GM21529 (cell line): ENCODE measurements at regions not wholly inside any gene's neighbourhood (a gene's known extent, or its start where the extent isn't known, plus 50 kb on each side); places are given as distances from the start of the nearest gene placed in this dataset.
"Not testable (repeated sequence)": the region's sequence is repeated elsewhere in the genome, so short reads cannot be mapped to it uniquely, and the experiment has no call there.

Experiments
- ATAC-seq: cut with Tn5 transposase; IDR thresholded peaks from one replicate; pipeline ENCODE4 v1.9.1; 2021; ENCODE audit not compliant: unreplicated experiment

DNA sequence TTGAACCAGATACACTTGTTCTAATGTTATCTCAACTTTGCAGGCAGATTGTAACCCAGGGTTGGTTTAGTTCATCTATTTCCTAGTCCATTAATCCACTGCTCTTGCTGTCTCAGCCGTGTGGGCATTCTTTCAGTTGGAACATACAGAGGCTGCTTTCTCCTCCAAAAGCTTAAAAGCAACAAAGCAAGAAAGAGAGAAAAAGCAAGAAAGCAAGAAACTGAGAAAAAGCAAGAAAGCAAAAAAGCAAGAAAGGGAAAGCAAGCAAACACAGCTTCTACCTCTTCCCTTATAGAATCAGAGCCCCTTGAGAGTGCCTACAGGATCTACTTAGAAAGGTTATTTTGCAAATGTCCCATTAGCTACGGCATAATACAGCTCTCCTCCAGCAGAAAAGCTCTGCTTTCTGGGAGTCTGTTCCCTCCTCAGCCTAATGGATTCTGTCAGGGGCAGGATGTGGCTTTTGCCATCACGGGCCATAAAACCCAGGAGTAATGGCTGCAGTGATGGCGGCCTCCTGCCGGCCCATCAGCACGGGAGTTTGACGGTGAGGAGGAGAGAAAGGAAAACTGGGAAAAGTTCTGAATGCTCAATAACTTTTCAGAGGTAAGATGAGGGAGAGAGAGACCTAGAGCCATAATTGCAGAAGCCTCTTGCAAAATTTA is 156.8 kb upstream of the JARID2 start:
- ATAC-seq: no peak

DNA sequence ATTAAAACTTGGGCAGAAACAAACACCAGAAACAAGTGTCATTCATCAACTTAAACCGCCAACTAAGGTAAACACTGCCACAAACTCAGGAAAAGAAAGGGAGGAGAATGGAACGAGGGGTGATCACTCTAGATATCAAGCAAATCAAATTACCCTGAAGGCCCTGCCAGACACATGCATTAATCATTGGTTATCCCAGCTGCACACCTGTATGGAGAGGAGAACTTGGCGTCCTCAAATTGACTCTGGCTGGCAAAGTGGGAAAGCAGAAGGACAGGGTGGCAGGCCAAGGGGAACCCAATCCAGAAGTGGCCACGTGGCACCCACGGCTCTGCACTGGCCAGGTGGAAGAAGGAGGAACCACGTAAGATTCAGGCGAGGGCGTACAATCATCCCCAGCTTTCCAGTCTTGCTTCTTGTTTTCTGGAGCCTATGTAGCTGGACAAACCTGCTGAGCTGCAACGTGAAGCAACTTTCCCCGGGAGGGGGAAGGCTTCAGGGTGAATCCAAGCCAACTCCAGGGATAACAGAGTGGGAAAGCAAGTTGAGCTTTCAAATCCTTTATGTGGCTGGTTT is 156.2 kb upstream of the JARID2 start:
- ATAC-seq: no peak

DNA sequence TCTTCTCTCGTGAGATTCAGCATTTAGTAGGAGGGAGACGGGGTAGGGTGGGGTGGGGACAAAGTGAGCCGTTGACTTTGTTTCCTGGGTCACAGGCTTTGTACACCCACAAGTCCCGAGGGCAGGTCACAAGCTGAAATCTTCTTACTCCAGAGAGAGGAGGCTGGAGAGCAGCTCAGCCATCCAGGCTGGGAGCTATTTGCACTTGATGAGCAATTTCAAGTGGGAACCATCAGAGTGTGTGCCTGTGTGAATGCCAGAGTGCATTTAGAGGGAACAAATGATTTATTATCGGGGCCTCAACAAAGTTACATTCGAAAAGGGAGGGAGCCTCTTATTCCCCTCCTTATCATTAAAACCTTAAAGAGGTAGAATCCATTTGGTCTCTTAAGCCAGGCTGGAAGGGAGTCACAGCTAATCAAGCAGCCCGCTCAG is 155.7 kb upstream of the JARID2 start:
- no peak for ATAC-seq

GRCh38 chr6:15090745-15091384 is 155.0 kb upstream of the JARID2 start:
- no peak for ATAC-seq

GRCh38 chr6:15096894-15097837 is 148.7 kb upstream of the JARID2 start:
- no peak for ATAC-seq

DNA sequence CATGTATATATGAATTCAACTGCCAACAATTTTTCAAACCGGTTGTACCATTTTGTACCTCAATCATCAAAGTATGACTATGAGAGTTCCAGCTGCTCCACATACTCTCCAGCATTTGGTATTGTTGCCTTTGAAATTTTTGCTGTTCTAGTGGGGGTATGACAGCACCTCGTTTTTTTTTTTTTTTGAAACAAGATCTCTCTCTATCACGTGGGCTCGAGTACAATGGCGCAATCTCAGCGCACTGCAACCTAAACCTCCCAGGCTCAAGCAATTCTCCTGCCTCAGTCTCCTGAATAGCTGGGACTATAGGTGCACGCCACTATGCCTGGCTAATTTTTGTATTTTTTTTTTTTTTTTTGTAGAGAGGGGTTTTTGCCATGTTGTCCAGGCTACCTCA is 144.7 kb upstream of the JARID2 start:
- ATAC-seq: no peak

- no peak for ATAC-seq
Observed at GRCh38 chr6:15102241-15102640, 143.6 kb upstream of the JARID2 start.

DNA sequence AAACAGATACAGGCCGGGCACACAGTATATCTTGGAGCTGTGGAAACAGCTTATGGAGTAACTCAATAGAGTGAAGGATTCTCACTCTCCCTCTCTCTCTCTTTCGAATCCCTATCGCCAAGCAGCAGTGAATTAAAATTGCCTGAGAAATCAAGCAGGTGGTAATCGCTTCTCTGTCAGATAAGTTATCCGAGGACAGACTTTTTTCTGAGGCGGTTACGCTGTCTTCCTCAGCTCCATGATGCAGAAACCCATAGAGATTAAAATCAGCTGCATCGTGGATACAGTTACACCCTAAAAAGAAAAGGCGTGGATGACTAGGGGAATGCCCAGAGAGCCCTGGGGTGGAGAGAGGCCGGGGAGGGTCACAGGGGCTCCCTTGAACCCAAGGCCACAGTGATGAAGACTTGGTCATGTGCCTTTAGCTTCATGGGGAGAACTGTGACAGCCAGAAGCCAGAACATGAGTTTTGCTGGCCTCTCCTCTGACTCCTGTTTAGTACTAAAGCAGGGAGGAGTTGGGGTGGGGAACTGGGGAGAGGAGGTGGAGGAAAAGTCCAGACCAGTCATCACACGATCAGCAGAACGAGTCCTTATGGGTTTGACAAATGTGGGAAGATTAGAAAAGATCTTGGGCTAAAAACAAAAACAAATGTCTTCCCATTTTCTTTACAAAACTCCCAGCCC is 138.8 kb upstream of the JARID2 start:
- no peak for ATAC-seq

GRCh38 chr6:15107644-15108382 is 138.1 kb upstream of the JARID2 start:
- ATAC-seq: no peak

DNA sequence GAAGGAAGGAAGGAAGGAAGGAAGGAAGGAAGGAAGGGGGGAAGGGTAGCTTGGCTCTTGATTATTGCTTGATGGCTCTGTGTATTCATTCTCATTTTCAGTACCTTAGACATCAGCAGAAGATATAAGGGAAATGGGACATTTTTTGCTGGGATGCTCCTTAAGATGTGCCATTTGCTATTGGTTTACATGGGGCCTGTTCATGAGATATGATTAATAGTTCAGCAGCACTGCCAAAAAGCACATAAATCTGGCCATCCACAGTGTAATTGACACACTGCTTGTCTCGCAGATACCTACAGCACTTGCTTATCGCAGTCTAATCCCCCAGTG is 137.5 kb upstream of the JARID2 start:
- ATAC-seq: no peak

DNA sequence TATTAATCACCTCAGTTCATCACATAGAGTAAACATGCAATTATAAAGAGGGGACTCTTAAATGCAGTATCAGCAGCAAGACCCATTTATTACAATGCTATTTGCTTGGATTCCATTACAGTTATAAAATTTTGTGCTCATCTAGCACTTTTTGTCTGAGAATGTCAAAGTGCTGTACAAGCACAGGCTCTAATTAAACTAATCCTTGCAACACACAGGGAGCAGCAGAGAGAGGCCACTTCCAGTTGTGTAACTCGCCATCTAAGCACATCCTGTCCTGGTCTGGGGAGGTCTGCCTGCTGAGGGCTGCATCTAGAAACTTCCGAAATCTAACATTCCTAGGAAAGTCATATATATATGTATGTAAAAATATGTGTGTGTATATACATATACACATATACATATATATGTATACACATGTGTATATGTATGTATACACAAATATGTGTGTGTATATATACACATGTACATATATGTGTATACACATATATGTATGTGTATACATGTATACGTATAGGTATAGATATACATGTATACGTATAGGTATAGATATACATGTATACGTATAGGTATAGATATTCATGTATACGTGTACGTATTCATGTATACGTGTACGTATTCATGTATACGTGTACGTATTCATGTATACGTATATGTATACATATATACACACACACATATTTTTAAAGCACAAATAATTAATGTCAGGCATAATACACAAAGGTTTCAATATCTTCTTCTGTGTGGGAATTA is 136.4 kb upstream of the JARID2 start:
- no peak for ATAC-seq

DNA sequence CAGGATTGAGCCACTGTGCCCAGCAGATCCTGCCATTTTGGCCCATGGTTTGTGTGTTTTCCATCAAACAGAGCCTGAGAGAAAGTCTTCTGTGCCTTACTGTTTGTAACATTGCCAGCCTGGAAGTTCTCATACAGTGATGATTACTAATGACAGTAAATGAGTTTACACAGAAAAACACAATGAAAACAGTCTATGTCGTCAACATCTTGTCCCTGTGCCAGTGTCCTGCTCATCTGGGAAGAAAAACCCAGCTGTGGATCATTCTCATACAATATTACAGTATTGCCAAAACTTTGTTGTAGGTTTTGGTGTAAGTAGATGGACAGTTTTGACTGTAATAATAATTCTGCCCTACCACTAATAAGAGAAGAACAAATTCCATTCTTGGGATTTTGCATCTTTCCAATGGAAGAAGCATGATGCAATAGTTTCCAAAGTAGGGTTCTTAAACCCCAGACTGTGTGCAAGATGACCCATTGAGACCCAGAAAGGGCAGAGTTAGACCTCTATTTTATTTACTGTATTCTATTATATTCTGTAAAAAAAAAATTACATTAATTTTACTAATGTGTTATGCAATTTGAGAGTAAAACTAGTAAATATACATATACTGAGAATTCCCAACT is 135.0 kb upstream of the JARID2 start:
- ATAC-seq: no peak

GRCh38 chr6:15111576-15111975 is 134.3 kb upstream of the JARID2 start:
- not testable (repeated sequence) for ATAC-seq

DNA sequence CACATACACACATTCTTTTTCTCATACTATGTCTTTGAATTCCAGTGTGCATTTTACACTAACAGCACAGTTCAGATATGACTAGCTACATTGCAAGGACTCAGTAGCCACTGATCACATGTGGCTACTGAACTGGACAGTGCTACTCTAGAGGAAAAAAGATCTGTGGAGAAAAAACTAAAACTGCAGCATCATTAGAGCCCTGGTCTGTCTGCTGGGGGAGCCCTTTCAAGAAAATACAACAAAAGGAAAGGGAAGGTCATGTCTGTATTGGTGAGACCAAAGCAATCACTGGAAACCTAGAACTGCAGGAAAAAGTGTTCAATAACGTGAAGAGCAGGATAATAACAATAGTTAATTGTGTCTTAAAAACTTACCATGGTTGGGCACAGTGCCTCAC is 132.3 kb upstream of the JARID2 start:
- ATAC-seq: no peak

GRCh38 chr6:15114061-15114460 is 131.8 kb upstream of the JARID2 start:
- ATAC-seq: no peak

GRCh38 chr6:15116889-15117288 is 129.0 kb upstream of the JARID2 start:
- ATAC-seq: no peak

DNA sequence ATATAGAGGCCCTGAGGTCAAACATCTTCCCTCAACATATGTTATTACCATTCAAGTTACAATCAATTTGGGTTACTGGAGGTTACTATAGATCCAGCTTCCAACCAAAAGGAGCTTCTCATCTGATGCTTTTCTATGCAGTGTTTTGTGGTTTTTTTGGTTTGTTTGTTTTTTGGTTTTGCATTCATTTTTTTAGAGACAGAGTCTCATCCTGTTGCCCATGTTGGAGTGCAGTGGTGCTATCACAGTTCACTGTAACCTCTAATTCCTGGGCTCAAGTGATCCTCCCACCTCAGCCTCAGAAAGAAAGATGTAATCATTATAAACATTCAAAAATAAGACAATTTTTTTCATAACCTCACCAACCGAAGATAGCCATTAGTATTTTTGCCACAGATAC is 124.4 kb upstream of the JARID2 start:
- ATAC-seq: no peak

GRCh38 chr6:15121977-15122550 is 123.8 kb upstream of the JARID2 start:
- no peak for ATAC-seq

DNA sequence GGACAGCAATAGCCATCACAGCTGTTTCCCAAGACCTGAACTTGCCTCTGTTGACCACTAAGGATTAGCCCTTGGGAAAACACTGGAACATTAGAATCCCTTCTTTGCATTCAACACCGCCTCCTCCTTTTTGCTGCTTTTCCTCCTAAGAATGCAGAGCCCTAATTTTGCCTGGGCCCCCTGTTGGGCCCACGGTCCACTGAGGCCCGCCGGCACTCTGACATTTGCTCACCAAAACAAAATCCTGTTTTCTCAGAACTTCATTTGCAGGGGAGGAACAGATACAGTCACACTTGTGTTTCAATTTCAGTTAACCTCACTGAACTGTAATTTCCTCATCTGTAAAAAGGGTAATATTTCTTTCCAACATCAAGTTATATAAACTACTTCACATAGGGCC is 116.0 kb upstream of the JARID2 start:
- ATAC-seq: no peak
